Superior temporal gyrus (tissue), 1 donor: ENCODE measurements at regions not wholly inside any gene's neighbourhood (a gene's known extent, or its start where the extent isn't known, plus 50 kb on each side); places are given as distances from the start of the nearest gene placed in this dataset.
"Not testable (repeated sequence)": the region's sequence is repeated elsewhere in the genome, so short reads cannot be mapped to it uniquely, and the experiment has no call there.

Experiments used
- DNase-seq: peaks from one replicate; pipeline ENCODE4 v3.0.0-alpha.2; 2016; ENCODE audit errors: extremely low spot score

- no peak for DNase-seq
Measured at GRCh38 chr14:53743371-53743770, 213.3 kb downstream of the BMP4 start.

DNA sequence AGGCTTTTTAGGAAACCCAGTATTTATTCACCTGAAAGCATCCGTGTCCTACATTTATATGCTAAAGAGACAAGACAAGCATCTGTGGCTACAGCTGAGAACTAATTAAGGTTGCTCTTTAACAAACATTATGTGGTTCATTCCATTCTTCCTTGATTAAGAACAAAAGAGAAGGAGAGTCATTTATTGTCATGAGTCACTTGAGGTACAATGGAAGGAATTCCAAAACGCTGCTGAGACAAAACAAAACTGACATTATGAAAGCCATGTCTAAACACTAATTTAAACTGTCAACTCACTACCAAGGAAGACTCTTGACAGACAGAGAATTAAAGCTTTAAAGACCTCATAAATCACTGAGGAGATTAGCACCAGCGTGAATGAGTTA lies 214.4 kb downstream of the BMP4 start:
- DNase-seq: no peak

GRCh38 chr14:53741479-53742232 lies 215.0 kb downstream of the BMP4 start:
- no peak for DNase-seq

- DNase-seq: no peak
Measured at GRCh38 chr14:53740570-53740969, 216.1 kb downstream of the BMP4 start.

DNA sequence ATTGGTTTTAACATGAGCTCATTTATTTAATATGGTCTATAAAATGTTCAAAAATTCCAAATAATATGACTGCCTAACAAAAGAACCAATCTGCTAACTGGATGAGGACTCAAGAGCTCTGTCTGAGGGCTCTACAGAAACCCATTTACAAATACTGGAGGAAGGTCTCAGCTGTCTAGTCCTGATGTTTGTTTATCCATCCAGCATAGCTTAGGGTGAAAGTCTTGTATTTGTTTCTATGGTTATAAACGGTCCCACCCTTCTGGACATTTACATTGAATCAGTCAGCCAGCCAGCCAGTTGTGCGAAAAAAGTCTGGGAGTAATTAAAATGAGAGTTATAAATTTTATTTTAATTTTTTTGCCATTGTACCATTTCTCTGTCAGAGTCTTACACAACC lies 220.7 kb downstream of the BMP4 start:
- no peak for DNase-seq

DNA sequence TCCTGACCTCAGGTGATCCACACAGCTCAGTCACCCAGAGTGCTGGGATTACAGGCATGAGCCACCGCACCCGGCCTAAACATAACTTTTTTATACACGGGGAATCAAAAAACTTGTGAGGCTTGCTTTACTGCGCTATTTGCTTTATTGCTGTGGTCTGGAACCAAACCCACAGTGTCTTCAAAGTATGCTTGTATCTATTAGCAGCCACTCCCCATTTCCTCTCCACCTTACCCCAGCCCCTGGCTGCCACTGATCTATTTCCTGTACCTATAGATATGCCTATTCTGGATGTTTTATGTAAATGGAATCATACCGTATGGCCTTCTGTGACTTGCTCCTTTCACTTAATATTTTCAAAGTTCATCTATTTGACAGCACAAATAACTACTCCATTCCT lies 233.4 kb downstream of the BMP4 start:
- no peak for DNase-seq

DNA sequence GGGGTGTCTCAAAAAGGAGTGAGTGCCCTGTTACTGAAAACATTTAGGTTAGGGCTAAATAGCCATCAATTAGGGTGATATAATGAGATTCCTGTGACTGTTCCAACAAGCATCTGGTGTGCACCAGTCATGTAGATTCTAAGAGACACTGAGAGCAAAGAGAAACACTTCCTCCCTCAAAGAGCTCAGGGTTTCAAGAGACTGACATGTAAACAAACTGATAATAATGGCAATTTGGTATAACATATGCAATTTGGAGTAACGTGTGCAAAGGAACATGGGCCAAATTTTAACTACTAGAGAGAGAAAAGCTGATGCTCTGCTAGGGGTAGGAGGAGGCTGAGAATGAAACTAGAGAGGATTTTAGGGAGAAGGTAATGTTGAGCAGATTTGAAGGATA lies 237.1 kb downstream of the BMP4 start:
- DNase-seq: no peak

- no peak for DNase-seq
Measured at GRCh38 chr14:53716578-53716977, 240.0 kb downstream of the BMP4 start.

DNA sequence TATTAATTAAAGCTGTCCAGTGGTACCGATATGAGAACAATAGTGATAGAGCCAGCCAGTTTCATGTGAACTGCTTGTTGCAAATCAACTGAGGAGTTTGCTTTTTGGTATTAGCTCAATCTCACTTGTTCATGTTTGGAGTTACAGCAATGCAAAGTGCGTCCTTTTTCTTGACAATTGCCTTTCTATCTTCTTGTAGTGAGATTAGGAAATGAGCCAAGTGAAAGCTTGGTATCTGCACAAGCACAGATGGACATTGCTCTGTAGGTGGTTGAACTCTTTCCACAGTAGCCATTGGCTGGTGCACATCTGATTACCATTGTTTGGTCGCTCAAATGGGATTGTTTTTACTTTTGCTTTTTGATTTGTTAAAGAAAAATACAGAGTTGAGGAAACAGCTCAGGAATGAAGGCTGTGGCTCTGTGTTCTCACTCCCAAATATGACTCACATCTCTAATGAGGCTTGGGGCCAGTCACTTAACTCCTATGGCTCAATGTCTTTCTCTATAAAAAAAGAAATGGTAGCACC lies 241.4 kb downstream of the BMP4 start:
- no peak for DNase-seq

- no peak for DNase-seq
Measured at GRCh38 chr14:53714495-53715192, 242.0 kb downstream of the BMP4 start.

DNA sequence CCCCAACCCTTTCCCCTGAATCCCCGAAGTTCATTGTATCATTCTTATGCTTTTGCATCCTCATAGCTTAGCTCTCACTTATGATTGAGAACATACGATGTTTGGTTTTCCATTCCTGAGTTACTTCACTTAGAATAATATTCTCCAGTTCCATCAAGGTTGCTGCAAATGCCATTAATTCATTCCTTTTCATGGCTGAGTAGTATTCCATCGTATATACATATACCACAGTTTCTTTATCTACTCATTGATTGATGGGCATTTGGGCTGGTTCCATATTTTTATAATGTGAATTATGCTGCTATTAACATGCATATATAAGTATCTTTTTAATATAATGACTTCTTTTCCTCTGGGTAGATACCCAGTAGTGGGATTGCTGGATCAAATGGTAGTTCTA lies 243.7 kb downstream of the BMP4 start:
- DNase-seq: not testable (repeated sequence)

- no peak for DNase-seq
Measured at GRCh38 chr14:53711205-53711604, 245.4 kb downstream of the BMP4 start.

DNA sequence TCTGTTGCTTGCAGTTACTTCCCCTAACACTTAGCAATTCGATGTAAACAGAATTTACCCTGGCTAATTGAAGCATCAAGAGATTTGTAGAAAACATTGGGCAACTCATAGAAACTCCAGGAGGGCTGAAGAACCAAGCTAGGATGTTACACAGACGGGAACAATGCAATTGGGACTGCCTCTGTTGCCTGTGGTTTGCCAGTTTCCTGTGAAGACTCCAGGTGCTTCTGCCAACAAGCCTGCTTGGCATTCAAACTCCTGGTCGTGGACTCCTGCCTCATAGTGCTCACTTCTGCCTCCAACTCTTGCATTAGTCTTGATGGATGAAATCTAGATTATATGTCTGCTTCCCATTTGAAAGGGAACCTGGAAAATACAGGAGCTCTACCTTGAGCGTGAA lies 246.0 kb downstream of the BMP4 start:
- no peak for DNase-seq

DNA sequence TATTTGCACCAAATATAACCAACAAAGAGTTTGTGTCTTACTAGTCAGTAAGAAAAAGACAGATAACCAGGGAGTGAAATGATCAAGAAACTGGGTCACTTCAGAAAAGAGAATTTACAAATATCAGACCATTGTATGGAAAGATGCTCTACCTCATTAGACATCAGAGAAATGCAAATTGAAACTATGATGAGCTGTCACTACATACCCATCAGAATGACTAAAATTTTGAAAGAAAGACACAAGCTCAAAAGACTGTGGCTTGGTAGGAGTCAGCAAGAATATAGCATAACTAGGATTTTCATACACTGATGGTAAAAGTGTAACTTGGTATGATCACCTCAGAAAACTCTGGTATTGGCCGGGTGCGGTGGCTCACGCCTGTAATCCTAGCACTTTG lies 247.2 kb downstream of the BMP4 start:
- DNase-seq: no peak

DNA sequence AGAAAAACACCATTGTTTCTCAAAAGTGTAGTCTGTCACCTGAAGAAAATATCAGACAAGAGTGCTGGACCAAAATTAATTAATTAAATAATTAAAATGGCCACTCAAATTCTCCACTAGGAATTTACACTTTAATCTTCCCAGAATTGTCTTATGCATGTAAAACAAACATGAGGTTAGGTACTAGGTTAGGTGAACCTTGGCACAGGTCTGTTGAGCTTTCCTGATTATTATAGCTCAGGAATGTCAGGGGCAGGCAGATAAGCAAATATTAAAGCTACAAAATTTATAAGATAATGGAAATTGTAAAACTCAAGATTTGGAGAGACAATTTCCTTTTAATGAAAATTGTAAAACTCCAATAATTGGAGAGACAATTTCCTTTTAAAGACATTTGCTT lies 253.2 kb downstream of the BMP4 start:
- DNase-seq: no peak

DNA sequence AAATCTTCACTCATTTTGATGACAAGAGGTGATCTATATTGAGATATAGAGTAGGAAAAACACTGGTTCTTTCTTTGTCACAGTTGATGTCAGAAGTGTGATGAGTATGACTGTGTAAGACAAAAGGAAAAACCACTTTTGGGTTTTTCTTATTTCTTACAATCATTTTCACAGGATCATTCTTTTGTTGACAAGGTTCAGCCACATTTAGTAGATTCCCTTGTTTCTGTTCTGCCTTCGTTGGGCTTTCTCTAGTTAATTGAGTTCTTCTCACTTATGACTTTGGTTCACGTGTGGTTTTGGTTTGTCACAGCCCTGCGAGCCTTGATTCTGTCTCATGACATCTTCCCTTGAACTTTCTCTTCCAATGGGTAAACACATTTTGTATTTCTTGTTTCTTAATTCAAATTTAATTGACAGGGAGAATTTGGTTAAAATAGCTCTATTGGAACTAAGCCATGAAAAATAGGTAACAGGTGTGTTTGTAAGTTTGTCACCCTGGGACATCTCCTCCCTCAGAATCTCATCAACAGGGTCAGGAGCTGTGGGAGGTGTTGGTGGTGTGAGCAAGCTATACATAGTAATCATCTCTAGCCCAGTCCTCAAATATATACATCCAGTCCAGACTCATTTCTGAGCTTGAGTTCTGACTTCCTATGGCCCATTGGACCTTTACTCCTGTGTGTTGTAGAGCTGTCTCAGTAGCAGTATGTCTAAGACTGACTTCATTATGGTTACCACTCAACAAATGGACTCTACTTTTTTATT lies 255.3 kb downstream of the BMP4 start:
- DNase-seq: no peak

GRCh38 chr14:53696217-53696965 lies 260.2 kb downstream of the BMP4 start:
- DNase-seq: no peak

DNA sequence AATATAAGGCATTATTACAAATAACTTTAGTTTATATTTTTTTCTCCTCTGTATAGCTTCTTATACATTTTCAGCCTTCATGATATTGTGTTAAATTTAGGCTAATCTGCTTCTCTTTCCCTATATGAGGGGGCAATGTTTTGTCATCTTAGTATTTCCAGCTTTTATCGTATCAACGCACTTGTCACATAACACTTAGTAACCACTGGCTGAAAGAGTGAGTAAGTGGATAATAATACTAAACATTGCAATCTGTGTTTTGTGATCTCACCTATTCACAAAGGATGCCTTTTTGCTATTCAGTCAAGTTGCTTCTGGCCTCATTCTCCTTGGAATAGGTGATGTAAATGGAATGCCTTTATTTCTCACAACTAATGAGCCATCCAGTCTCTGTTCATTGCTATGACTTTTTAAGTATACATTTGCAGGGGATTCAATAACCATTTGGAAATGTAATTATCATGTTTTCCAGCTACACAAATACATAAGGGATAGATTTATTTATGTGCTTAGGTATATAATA lies 260.9 kb downstream of the BMP4 start:
- DNase-seq: no peak

DNA sequence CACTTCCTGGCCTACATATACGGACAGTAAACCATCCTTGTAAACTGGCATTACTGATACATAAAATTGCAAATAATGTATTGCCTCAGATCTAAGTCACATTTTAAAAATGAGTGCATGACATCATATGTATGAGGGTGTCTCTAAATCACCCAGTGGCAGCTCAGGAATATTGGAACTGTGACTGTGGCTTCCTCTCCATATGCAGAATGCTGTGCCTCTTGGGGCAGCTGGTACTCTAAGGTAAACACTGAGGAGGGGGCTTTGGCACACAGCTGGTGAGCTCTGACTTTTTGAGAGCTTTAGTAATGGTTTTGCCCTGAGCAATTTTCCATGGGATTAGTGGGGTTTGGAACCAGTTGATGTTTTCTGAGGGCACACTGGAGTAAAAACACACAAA lies 263.7 kb downstream of the BMP4 start:
- DNase-seq: no peak

DNA sequence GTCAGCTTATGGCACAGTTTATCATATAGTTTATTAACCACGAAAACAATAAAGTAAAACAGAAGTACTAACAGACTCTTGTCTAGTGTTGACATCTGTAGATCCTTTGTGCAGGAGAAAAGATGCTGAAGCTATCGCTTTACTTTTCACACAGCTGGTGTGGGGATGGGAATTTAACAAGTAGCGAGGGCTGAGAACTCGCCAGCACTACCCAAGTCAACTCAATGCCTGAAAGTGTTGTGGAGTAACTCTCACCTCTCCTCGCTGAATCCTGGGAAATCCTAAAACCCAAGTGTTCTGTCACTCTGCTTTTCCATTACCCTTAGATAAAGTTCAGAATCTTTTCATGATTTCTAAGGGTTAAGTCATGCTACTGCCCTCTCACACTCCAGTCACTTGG lies 264.2 kb downstream of the BMP4 start:
- no peak for DNase-seq

GRCh38 chr14:53683229-53683628 lies 273.4 kb downstream of the BMP4 start:
- no peak for DNase-seq

- no peak for DNase-seq
Measured at GRCh38 chr14:53672526-53672925, 284.1 kb downstream of the BMP4 start.
